HCT116 (cell line): ENCODE measurements at regions not wholly inside any gene's neighbourhood (a gene's known extent, or its start where the extent isn't known, plus 50 kb on each side); places are given as distances from the start of the nearest gene placed in this dataset.

Source experiments
- ATAC-seq: fragments of 200-7000 bp; cut with Tn5 transposase; 2 replicates; pipeline ENCODE4 v1.9.1; 2020; ENCODE audit warnings: mild to moderate bottlenecking, moderate library complexity
- BruUV-seq: library from RNA; stranded (reverse); fragments of 400-500 nt; replicated peaks from 2 replicates; lab custom pipeline; 2021; lab: Mats Ljungman, UMichigan
- CTCF ChIA-PET: fragments of 300-600 bp; sonication (Branson Sonifier 250); formaldehyde crosslinking; loops from one replicate; lab custom pipeline; 2021; ENCODE audit warnings: antibody characterized with exemption; lab: Charles Lee
- POLR2A ChIA-PET: fragments of 300-600, 350-600 bp; sonication (Branson Sonifier 250); formaldehyde crosslinking; loops from one replicate; lab custom pipeline; 2021; ENCODE audit warnings: antibody characterized with exemption; lab: Charles Lee
- RAD21 ChIA-PET, 2 experiments: fragments of 300-600 bp; sonication (Branson Sonifier 250); formaldehyde crosslinking; loops; one replicate each; lab custom pipeline; 2023; ENCODE audit warnings: low total read pairs in 2 of 2; ENCODE audit not compliant: uncharacterized antibody in 2 of 2, unreplicated experiment in 2 of 2, low non-redundant PET in 1 of 2; lab: Charles Lee
- DNase-seq: peaks from one replicate; pipeline ENCODE4 v3.0.0-alpha.2; 2010; ENCODE audit warnings: low read depth, low spot score
- H2AFZ ChIP-seq: fragments of 200-600 bp; shearing (Covaris generic), sonication (generic); 2 replicates; pipeline ENCODE4 v1.6.1; 2017; ENCODE audit warnings: low read depth, mixed run types, mixed read lengths, antibody characterized with exemption, low read length; ENCODE audit not compliant: poor library complexity, severe bottlenecking
- H3K27ac ChIP-seq: 2 replicates; pipeline ENCODE4 v1.5.1; 2012; ENCODE audit warnings: low read depth, low read length
- H3K27me3 ChIP-seq: fragments of 200-600 bp; sonication (generic); 2 replicates; pipeline ENCODE4 v1.6.1; 2016; ENCODE audit warnings: mixed run types, low read length, mixed read lengths; ENCODE audit not compliant: insufficient read depth
- H3K36me3 ChIP-seq, 2 experiments: fragments of 200-500 bp in 1 of 2; fragments of 200-600 bp in 1 of 2; sonication (Bioruptor generic) in 1 of 2; sonication (generic) in 1 of 2; 2 replicates each; pipeline versions ENCODE4 v1.5.1 to v1.6.1; 2014 to 2016; ENCODE audit warnings: low read length in 2 of 2, inconsistent platforms in 1 of 2, mixed read lengths in 1 of 2, mixed run types in 1 of 2; ENCODE audit not compliant: insufficient read depth in 2 of 2, control insufficient read depth in 1 of 2
- H3K4me1 ChIP-seq, 2 experiments: fragments of 200-600 bp in 1 of 2; sonication (generic) in 1 of 2; 2 replicates each; pipeline versions ENCODE4 v1.5.1 to v1.6.1; 2012 to 2017; ENCODE audit warnings: low read length in 2 of 2, inconsistent platforms in 1 of 2, mild to moderate bottlenecking in 1 of 2, mixed read lengths in 1 of 2, mixed run types in 1 of 2, moderate library complexity in 1 of 2; ENCODE audit not compliant: insufficient read depth in 2 of 2, control insufficient read depth in 1 of 2
- H3K4me2 ChIP-seq: fragments of 200-600 bp; sonication (generic); 2 replicates; pipeline ENCODE4 v1.6.1; 2017; ENCODE audit warnings: mixed run types, low read length, mixed read lengths
- H3K4me3 ChIP-seq, 2 experiments: fragments of 200-600 bp in 1 of 2; sonication (generic) in 1 of 2; replicated peaks in 1 of 2; 2 replicates each; pipeline ENCODE4 v1.5.1; 2011 to 2016; ENCODE audit warnings: low read length in 2 of 2, control low read depth in 1 of 2, low read depth in 1 of 2, mild to moderate bottlenecking in 1 of 2, mixed read lengths in 1 of 2, mixed run types in 1 of 2
- H3K79me2 ChIP-seq: fragments of 200-600 bp; sonication (generic); 2 replicates; pipeline ENCODE4 v1.6.1; 2017; ENCODE audit warnings: mild to moderate bottlenecking, mixed run types, low read length, moderate library complexity, mixed read lengths; ENCODE audit not compliant: insufficient read depth
- H3K9ac ChIP-seq: fragments of 200-600 bp; sonication (generic); 2 replicates; pipeline ENCODE4 v1.6.1; 2016; ENCODE audit warnings: low read length, mixed read lengths
- H3K9me2 ChIP-seq: fragments of 200-600 bp; sonication (generic), shearing (Covaris generic); 2 replicates; pipeline ENCODE4 v1.6.1; 2017; ENCODE audit warnings: mixed run types, mild to moderate bottlenecking, moderate library complexity; ENCODE audit not compliant: insufficient read depth
- H3K9me3 ChIP-seq, 2 experiments: fragments of 200-500 bp in 1 of 2; fragments of 200-600 bp in 1 of 2; sonication (Bioruptor generic) in 1 of 2; sonication (generic) in 1 of 2; 2 replicates each; pipeline ENCODE4 v1.6.1; 2014 to 2017; ENCODE audit warnings: low read length in 2 of 2, mixed read lengths in 2 of 2, inconsistent platforms in 1 of 2, low read depth in 1 of 2, mild to moderate bottlenecking in 1 of 2, mixed run types in 1 of 2, moderate library complexity in 1 of 2; ENCODE audit not compliant: control insufficient read depth in 1 of 2, insufficient read depth in 1 of 2
- H4K20me1 ChIP-seq: fragments of 200-600 bp; sonication (generic), shearing (Covaris generic); 2 replicates; pipeline ENCODE4 v1.6.1; 2017; ENCODE audit warnings: mixed run types, mild to moderate bottlenecking, moderate library complexity; ENCODE audit not compliant: insufficient read depth
- CTCF ChIP-seq, 3 experiments: fragments of 200-600 bp in 1 of 3; sonication (generic) in 1 of 3; IDR thresholded peaks in 2 of 3; conservative IDR thresholded peaks in 1 of 3; 2 replicates each; pipeline ENCODE4 v1.5.1; 2012 to 2017; ENCODE audit warnings: low read depth in 2 of 3, low read length in 2 of 3, antibody characterized with exemption in 1 of 3, borderline replicate concordance in 1 of 3, control low read depth in 1 of 3, mild to moderate bottlenecking in 1 of 3, mixed read lengths in 1 of 3, mixed run types in 1 of 3, moderate library complexity in 1 of 3; ENCODE audit not compliant: insufficient read depth in 1 of 3
- EZH2phosphoT487 ChIP-seq: fragments of 200-600 bp; IDR thresholded peaks from 2 replicates; pipeline ENCODE4 v1.6.1; 2018; ENCODE audit warnings: antibody characterized with exemption, borderline replicate concordance
- FOSL1 ChIP-seq: IDR thresholded peaks from 2 replicates; pipeline ENCODE4 v1.6.1; 2012; ENCODE audit warnings: low read depth
- POLR2A ChIP-seq: IDR thresholded peaks from 2 replicates; pipeline ENCODE4 v1.7.0; 2011; ENCODE audit warnings: borderline replicate concordance; ENCODE audit not compliant: insufficient read depth, insufficient read length; ENCODE audit errors: extremely low read depth
- SRF ChIP-seq: IDR thresholded peaks from 2 replicates; pipeline ENCODE4 v1.6.1; 2012; ENCODE audit warnings: low read depth
- intact Hi-C: fragments of 100-400 bp; cut with micrococcal nuclease; formaldehyde crosslinking; loops from 2 replicates; pipeline ENCODE4 v1.10.0; 2022
- TF ChIP-seq, protein P1 (sequence below): IDR thresholded peaks from 2 replicates; pipeline ENCODE4 v1.6.1; 2012
- TF ChIP-seq, protein P2 (sequence below): IDR thresholded peaks from 2 replicates; pipeline ENCODE4 v1.6.1; 2011; ENCODE audit warnings: mild to moderate bottlenecking, low read length, moderate library complexity; ENCODE audit not compliant: insufficient replicate concordance; ENCODE audit errors: extremely low read depth

- ChIA-PET POLR2A (no interaction called here), RAD21 (no interaction called here), CTCF (no interaction called here)
- H3K27me3 ChIP-seq = peaks cover 17% of the 10 kb centered on the region
- no peaks in the 10 kb centered on the region for H3K9me2 ChIP-seq
- H3K36me3 ChIP-seq = no peaks in the 10 kb centered on the region
- H3K9ac ChIP-seq = no peak overlapping the region
- DNase-seq = no peak
- H4K20me1 ChIP-seq = no peaks in the 10 kb centered on the region
- H3K27ac ChIP-seq = no peak overlapping the region
- ATAC-seq = no peak
- no peaks in the 10 kb centered on the region for H3K79me2 ChIP-seq
- H3K4me3 ChIP-seq = no peak overlapping the region
- H3K9me3 ChIP-seq = no peaks in the 10 kb centered on the region
- no peak overlapping the region for H3K4me2 ChIP-seq
- no TSS peak for BruUV-seq
- no peaks in the 10 kb centered on the region for H3K4me1 ChIP-seq
- H2AFZ ChIP-seq = no peak overlapping the region
- intact Hi-C loops = no loop called here
- TF ChIP-seq SRF (no peak), EZH2phosphoT487 (no peak), POLR2A (no peak), FOSL1 (no peak), CTCF (IDR thresholded peaks at IDR 0.05 in 2 of 3, conservative IDR thresholded peaks at IDR 0.05 in 1 of 3; ENCODE audit: borderline replicate concordance in 1 of 3, insufficient read depth in 1 of 3, low read depth in 2 of 3, low read length in 2 of 3) (no peak)
- TF ChIP-seq, protein P1, sequence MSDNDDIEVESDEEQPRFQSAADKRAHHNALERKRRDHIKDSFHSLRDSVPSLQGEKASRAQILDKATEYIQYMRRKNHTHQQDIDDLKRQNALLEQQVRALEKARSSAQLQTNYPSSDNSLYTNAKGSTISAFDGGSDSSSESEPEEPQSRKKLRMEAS = no peak
- TF ChIP-seq, all 23 proteins: peak for 0
Measured at GRCh38 chr1:229817936-229818335, 191.9 kb downstream of the URB2 start.

DNA sequence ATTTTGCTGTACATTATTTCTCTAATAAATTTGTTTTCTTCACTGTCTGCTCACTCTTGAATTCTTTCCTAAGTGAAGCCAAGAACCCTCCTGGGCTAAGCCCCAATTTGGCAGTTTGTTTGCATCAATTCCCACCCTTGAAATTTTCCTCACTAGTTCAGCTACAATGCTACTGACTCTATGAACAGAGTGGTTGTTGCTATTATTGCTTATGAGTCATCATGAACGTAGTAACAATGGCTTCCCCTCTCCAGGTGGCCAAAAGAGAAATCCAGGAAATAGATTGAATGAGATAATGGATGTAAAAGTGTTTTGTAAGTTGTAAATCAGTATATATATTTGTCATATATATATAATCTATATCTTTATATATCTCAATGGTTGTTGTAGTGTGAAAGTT lies 193.0 kb downstream of the URB2 start:
- TF ChIP-seq, protein P2, sequence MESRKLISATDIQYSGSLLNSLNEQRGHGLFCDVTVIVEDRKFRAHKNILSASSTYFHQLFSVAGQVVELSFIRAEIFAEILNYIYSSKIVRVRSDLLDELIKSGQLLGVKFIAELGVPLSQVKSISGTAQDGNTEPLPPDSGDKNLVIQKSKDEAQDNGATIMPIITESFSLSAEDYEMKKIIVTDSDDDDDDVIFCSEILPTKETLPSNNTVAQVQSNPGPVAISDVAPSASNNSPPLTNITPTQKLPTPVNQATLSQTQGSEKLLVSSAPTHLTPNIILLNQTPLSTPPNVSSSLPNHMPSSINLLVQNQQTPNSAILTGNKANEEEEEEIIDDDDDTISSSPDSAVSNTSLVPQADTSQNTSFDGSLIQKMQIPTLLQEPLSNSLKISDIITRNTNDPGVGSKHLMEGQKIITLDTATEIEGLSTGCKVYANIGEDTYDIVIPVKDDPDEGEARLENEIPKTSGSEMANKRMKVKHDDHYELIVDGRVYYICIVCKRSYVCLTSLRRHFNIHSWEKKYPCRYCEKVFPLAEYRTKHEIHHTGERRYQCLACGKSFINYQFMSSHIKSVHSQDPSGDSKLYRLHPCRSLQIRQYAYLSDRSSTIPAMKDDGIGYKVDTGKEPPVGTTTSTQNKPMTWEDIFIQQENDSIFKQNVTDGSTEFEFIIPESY = no peak
- no peak overlapping the region for H3K4me3 ChIP-seq
- RAD21 ChIA-PET = no interaction called here
- H2AFZ ChIP-seq = no peak overlapping the region
- H3K9me3 ChIP-seq = no peaks in the 10 kb centered on the region
- H3K27ac ChIP-seq = no peak overlapping the region
- no peaks in the 10 kb centered on the region for H3K36me3 ChIP-seq
- no TSS peak for BruUV-seq
- ATAC-seq = no peak
- POLR2A ChIA-PET = no interaction called here
- H4K20me1 ChIP-seq = no peaks in the 10 kb centered on the region
- intact Hi-C loops = no loop called here
- peaks cover 17% of the 10 kb centered on the region for H3K27me3 ChIP-seq
- no peaks in the 10 kb centered on the region; the same call in 1 of the 2 replicates for H3K9me2 ChIP-seq
- CTCF ChIA-PET = no interaction called here
- no peaks in the 10 kb centered on the region for H3K79me2 ChIP-seq
- no peak for DNase-seq
- no peaks in the 10 kb centered on the region for H3K4me1 ChIP-seq
- H3K9ac ChIP-seq = no peak overlapping the region
- no peak overlapping the region for H3K4me2 ChIP-seq
